A204.1 (cell line): ENCODE measurements at regions not wholly inside any gene's neighbourhood (a gene's known extent, or its start where the extent isn't known, plus 50 kb on each side); places are given as distances from the start of the nearest gene placed in this dataset.
"Not testable (repeated sequence)": the region's sequence is repeated elsewhere in the genome, so short reads cannot be mapped to it uniquely, and the experiment has no call there.

Experiments
- FAIRE-seq: peaks from 2 replicates; lab custom pipeline; 2012; peaks lifted over from hg19 to GRCh38; lab: Jason Lieb, UNC

DNA sequence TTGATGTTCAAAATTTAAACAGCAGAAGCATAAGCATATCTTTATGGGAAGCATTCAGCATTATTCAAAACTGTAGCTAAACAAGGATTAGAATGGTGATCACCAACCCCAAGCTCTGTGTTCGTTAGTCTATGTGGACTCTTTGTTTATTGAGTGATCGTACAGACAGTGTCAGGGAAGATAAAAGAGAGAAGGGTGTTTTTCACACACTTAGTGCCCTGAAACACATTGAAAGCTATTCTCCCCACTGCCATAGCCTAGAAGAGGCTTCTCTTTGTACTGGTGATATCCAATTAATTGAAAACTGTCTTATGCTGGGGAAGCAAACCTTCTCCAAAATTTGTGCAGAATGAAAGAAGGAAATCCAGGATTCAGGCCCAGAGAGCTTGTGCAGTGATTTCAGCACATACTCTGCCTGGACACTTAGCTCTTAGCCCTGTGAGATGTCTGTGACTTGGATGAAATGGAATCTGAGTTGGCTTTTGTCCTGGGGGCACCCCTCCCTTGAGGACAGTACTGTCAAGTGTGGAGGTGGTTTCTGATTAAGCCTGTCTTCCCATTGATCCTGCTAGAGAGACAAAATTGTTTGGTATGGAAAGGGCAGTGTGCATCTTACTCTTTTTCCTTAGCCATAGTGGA is 125.7 kb upstream of the MTHFD1L start:
- no peak for FAIRE-seq

GRCh38 chr6:150740453-150740852 is 125.0 kb upstream of the MTHFD1L start:
- no peak for FAIRE-seq

- FAIRE-seq: no peak
Observed at GRCh38 chr6:150741633-150742200, 123.8 kb upstream of the MTHFD1L start.

DNA sequence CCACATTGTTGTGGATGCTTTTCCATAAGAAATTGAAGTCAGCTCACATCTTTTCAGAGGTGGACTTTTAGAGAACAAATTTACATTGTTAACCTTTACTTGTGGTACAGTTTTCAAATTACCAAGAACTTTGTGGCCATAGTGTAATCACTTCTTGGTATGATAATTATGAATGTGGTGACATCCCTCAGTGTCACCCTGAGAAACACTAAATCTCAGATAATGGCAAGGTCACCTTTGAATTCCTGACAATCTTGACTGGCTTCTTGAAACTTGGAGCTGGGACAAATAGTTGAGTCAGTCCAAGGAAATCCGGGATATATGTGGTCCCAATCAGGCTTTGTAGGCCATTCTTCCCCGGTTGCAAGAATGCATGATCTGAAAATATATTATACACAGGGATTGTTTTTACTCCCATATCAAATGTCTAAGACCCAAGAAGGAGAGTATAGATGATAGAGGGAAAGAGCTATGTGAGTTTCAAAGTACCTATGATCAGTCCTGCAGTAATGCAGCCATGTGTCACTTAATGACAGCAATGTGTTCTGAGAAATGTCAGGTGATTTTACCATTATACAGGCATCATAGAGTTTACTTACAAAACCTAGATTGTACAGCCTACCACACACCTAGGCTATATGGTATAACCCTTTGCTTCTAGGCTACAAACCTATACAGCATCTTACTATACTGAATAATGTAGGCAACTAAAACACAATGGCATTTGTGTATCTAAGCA is 120.8 kb upstream of the MTHFD1L start:
- no peak for FAIRE-seq

- FAIRE-seq: no peak
Observed at GRCh38 chr6:150745896-150746295, 119.6 kb upstream of the MTHFD1L start.

DNA sequence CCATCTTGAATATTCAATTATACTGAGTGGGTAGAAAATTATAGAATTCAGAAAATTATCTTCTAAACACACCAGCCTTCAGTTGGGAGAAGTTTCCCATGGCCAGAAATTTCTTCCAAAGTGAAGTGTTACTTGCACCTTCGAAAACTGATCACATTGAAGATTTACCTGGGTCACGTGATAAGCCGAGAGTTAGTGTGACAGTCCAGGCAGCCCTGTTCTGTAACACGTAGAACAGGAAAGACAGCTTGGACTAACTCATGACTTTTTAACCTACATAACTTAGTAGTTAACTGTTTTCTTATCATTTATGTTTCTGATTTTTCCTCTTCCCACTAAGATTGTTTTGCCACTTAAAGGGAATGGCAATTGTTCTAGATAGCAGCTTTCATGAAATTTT is 118.3 kb upstream of the MTHFD1L start:
- FAIRE-seq: no peak

DNA sequence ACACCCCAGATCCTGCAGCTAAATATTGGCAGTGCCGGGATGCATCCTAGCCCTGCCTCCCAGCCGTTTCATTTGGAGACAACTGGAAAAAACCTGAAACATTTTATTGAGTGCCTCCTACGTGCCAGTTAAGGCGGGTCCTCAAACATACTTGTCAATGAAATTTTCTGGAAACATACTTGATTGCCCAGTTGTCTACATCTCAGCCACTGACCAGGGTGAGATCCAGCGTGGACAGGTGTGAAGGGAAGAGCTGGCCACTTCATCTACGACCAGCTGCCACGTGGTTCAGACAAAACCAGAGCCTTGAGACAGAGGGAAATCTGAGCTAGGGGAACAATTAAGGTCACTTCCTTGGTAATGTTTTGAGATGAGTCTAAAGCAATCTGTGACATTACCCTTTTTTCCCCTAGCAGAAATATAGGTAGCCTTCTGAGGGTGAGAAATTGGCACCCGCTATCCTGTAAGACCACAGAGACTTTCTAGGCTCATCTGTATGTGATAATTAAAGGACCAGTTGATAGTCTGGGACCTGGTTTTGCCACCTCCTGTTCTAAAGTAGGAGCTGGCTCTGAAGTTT is 116.3 kb upstream of the MTHFD1L start:
- FAIRE-seq: no peak

- FAIRE-seq: no peak
Observed at GRCh38 chr6:150751296-150751695, 114.2 kb upstream of the MTHFD1L start.

GRCh38 chr6:150752409-150752808 is 113.1 kb upstream of the MTHFD1L start:
- FAIRE-seq: no peak

GRCh38 chr6:150753371-150754064 is 112.0 kb upstream of the MTHFD1L start:
- no peak for FAIRE-seq

DNA sequence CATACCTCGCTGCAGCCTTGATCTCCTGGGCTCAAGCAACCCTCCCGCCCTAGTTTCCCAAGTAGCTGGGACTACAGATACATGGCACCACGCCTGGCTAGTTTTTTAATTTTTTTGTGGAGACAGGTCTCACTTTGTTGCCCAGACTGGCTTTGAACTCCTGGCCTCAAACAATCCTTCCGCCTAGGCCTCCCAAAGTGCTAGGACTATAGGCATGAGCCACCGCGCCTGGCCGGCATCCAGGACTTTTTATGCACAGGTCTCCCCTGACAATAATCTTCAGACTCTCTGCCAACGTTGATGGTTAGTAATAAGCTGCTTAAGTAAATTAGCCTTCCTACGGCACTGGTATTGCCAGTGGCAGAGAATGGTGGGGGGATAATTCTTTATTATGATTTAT is 110.5 kb upstream of the MTHFD1L start:
- FAIRE-seq: no peak

DNA sequence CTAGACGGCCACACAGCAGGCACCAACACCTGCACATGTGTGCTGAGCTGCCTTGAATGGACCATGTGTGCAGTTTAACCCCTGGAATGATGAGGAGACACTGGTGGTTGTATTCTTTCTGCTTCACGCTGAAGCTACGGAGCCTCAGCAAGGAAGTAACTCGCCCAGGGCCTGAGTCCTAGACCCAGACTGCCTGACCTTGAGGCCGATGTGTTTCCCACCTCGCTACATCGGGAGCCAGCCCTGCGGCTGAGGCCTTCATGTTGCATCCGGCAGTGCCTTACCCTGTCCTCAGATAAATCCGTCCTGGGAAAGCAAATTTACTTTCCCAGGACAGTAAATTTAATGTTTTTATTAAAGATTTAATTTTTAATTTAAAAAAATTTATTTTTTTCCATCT is 110.0 kb upstream of the MTHFD1L start:
- FAIRE-seq: no peak

- no peak for FAIRE-seq
Observed at GRCh38 chr6:150756173-150756572, 109.3 kb upstream of the MTHFD1L start.

DNA sequence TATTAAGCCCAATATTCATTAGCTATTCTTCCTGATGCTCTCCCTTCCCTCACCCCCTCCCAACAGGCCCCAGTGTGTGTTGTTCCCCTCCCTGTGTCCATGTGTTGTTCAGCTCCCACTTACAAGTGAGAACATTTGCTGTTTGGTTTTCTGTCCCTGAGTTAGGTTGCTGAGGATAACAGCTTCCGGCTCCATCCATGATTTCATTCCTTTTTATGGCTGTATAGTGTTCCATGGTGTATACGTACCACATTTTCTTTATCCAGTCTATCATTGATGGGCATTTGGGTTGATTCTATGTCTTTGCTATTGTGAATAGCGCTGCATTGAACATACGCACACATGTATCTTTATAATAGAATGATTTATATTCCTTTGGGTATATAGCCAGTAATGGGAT is 107.7 kb upstream of the MTHFD1L start:
- not testable (repeated sequence) for FAIRE-seq

GRCh38 chr6:150759483-150759882 is 106.0 kb upstream of the MTHFD1L start:
- FAIRE-seq: no peak

- FAIRE-seq: no peak
Observed at GRCh38 chr6:150761771-150762170, 103.7 kb upstream of the MTHFD1L start.

DNA sequence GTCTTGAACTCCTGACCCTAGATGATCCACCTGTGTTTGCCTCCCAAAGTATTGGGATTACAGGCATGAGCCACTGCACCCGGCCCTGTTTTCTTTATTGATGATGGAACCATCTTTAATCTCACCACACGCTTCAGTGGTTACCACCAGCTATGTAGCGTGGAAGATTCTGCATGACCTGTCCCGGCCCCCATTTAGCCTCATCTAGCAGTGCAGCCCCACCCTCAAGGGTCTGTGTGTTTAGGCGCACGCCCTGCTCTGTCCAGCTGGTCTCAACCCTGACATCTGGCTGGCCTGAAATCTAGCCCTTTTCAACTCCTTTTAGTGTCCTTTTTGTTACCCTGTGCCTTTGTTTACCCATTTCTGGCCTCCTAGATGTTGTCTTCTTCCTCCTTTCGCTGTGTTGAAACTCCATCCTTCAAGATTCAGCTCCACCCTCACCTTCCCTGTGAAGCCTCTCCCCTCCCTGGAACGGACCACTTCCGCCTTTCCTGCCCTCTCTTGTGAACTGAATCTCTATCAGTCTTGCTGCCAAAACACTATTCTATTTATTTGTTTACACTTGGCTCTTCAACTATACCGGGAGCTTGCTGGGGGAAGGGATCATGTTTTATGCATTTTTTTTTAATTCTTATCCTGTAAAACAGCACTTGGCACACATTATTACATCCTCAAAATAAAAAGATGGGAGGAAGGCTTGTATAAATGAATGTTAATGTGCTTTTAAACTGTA is 101.0 kb upstream of the MTHFD1L start:
- no peak for FAIRE-seq

DNA sequence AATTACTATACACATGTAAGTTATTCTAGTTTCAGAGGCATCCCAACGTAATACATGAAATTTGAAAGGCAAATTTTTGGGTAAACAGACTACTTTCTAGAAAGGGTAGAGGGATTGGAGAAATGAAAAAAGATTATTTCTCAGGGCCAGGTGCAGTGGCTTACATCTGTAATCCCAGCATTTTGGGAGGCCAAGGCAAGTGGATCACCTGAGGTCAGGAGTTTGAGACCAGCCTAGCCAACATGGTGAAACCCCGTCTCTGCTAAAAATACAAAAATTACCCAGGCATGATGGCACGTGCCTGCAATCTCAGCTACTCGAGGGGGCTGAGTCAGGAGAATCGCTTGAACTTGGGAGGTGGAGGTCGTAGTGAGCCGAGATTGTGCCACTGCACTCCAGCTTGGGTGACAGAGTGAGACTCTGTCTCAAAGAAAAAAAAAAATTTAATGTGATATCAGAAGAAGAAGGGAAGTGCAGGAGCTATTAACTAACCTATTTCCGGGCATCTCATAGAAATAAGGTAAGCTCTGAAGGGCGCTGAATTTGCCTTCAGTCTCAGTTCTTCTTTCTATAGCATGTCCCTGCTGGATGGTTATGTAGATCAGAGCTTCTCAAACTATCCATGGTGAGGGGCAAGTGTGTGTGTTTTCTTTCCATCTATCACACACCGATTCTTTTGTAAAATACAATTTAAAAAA is 100.3 kb upstream of the MTHFD1L start:
- no peak for FAIRE-seq

- FAIRE-seq: no peak
Observed at GRCh38 chr6:150766201-150766997, 99.1 kb upstream of the MTHFD1L start.

DNA sequence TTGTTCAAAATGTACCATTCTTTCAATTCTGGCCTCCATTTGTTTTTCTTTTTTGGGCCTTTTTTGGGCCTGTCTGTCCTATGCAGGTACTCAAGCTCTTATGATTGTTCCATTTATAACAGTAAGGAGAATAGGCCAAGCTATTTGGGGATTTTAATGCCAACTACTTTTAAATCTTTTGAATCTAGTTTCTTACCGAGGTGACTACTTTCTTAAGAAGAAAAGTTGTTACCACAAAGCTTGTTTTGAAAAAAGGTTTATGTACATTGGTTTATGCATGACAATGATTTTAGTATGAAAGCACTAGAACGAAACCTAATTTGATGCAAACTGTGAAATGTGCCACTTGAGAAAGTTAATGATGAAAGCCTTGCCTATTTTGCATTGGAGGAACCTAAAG is 98.3 kb upstream of the MTHFD1L start:
- no peak for FAIRE-seq

- FAIRE-seq: no peak
Observed at GRCh38 chr6:150767571-150768018, 97.9 kb upstream of the MTHFD1L start.
